ENCODE measurements at regions not wholly inside any gene's neighbourhood (a gene's known extent, or its start where the extent isn't known, plus 50 kb on each side); places are given as distances from the start of the nearest gene placed in this dataset.

GRCh38 chr6:104506429-104506828, 353.3 kb downstream of the HACE1 start:
- Histone ChIP-seq H3K9me2 (replicated peaks; ENCODE audit: insufficient read depth, low read length) (no peaks in the 10 kb centered on the region), H4K20me1 (ENCODE audit: low read depth, low read length) (no peaks in the 10 kb centered on the region), H3K27me3 (ENCODE audit: low read length) (no peaks in the 10 kb centered on the region; the same call in 1 of the 2 replicates), H3K27ac (ENCODE audit: low read depth, low read length) (no peak overlapping the region), H3K79me2 (ENCODE audit: insufficient read depth, low read length) (no peaks in the 10 kb centered on the region), H3K4me2 (ENCODE audit: low read depth, low read length, poor library complexity, severe bottlenecking) (no peak overlapping the region), H3K4me3 (ENCODE audit: insufficient read depth, low read length, poor library complexity, severe bottlenecking) (no peak overlapping the region), H2AFZ (ENCODE audit: low read depth, low read length, severe bottlenecking) (no peak overlapping the region), H3F3A (ENCODE audit: insufficient read depth) (no peaks in the 10 kb centered on the region), H3K9ac (ENCODE audit: low read length) (no peak overlapping the region), H3K9me3 (ENCODE audit: insufficient read depth, low read length) (no peaks in the 10 kb centered on the region), H3K36me3 (ENCODE audit: low read length) (no peaks in the 10 kb centered on the region)
- TF ChIP-seq EZH2phosphoT487 (conservative IDR thresholded peaks at IDR 0.05; ENCODE audit: low read length) (no peak), CTCF (IDR thresholded peaks at IDR 0.05; ENCODE audit: insufficient read depth, low read length, poor library complexity, severe bottlenecking) (no peak)

- no peak overlapping the region for H3K4me2 ChIP-seq (ENCODE audit: low read depth, low read length, poor library complexity, severe bottlenecking)
- H3K79me2 ChIP-seq (ENCODE audit: insufficient read depth, low read length) = no peaks in the 10 kb centered on the region
- no peak overlapping the region for H2AFZ ChIP-seq (ENCODE audit: low read depth, low read length, severe bottlenecking)
- no peak overlapping the region for H3K9ac ChIP-seq (ENCODE audit: low read length)
- TF ChIP-seq EZH2phosphoT487 (conservative IDR thresholded peaks at IDR 0.05; ENCODE audit: low read length) (no peak), CTCF (IDR thresholded peaks at IDR 0.05; ENCODE audit: insufficient read depth, low read length, poor library complexity, severe bottlenecking) (no peak)
- no peaks in the 10 kb centered on the region for H3F3A ChIP-seq (ENCODE audit: insufficient read depth)
- no peak overlapping the region for H3K4me3 ChIP-seq (ENCODE audit: insufficient read depth, low read length, poor library complexity, severe bottlenecking)
- H4K20me1 ChIP-seq (ENCODE audit: low read depth, low read length) = no peaks in the 10 kb centered on the region
- H3K36me3 ChIP-seq (ENCODE audit: low read length) = no peaks in the 10 kb centered on the region
- no peaks in the 10 kb centered on the region for H3K9me3 ChIP-seq (ENCODE audit: insufficient read depth, low read length)
- H3K9me2 ChIP-seq (replicated peaks; ENCODE audit: insufficient read depth, low read length) = no peaks in the 10 kb centered on the region
- H3K27me3 ChIP-seq (ENCODE audit: low read length) = no peaks in the 10 kb centered on the region; the same call in 1 of the 2 replicates
- no peak overlapping the region for H3K27ac ChIP-seq (ENCODE audit: low read depth, low read length)
Measured at GRCh38 chr6:104505838-104506237, 353.9 kb downstream of the HACE1 start.

- Histone ChIP-seq H3K4me2 (ENCODE audit: low read depth, low read length, poor library complexity, severe bottlenecking) (no peak overlapping the region), H3K27ac (ENCODE audit: low read depth, low read length) (no peak overlapping the region), H3K79me2 (ENCODE audit: insufficient read depth, low read length) (no peaks in the 10 kb centered on the region), H4K20me1 (ENCODE audit: low read depth, low read length) (no peaks in the 10 kb centered on the region), H3F3A (ENCODE audit: insufficient read depth) (no peaks in the 10 kb centered on the region), H3K27me3 (ENCODE audit: low read length) (no peaks in the 10 kb centered on the region), H3K4me3 (ENCODE audit: insufficient read depth, low read length, poor library complexity, severe bottlenecking) (no peak overlapping the region), H3K9me2 (replicated peaks; ENCODE audit: insufficient read depth, low read length) (no peaks in the 10 kb centered on the region), H3K9ac (ENCODE audit: low read length) (no peak overlapping the region), H2AFZ (ENCODE audit: low read depth, low read length, severe bottlenecking) (no peak overlapping the region), H3K36me3 (ENCODE audit: low read length) (no peaks in the 10 kb centered on the region), H3K9me3 (ENCODE audit: insufficient read depth, low read length) (no peaks in the 10 kb centered on the region)
- TF ChIP-seq EZH2phosphoT487 (conservative IDR thresholded peaks at IDR 0.05; ENCODE audit: low read length) (no peak), CTCF (IDR thresholded peaks at IDR 0.05; ENCODE audit: insufficient read depth, low read length, poor library complexity, severe bottlenecking) (no peak)
Measured at GRCh38 chr6:104500265-104500664, 359.5 kb downstream of the HACE1 start.
